NCI-H1105 (cell line): ENCODE measurements at regions not wholly inside any gene's neighbourhood (a gene's known extent, or its start where the extent isn't known, plus 50 kb on each side); places are given as distances from the start of the nearest gene placed in this dataset.

ENCODE experiments used
- DNase-seq: peaks from one replicate; lab custom pipeline; 2025; lab: John Stamatoyannopoulos, UW

DNA sequence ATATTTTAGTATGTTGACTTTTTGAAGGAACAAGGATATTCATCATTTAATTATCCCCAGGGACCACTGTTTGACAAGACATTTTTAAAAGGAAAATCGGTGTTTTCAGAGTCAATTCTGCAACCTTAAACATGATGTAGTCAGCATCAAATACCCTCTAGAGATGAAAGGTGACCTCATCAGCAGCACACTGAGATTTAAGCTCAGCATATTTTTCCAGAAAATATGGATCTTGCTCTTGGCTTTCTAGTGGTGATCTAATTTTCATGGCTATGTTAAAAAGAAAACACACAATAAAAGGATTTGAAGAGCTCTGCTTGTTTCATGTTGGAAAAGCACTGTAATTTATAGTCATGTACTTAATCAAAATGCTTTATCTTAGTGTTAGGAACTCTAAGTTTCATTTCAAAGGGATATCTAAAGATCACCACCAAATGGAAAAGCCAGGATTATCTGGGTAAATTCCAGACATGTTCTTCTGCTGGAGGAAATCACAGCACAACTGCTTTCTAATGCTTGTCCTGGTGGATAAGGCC lies 487.2 kb downstream of the ENC1 start:
- no peak for DNase-seq

DNA sequence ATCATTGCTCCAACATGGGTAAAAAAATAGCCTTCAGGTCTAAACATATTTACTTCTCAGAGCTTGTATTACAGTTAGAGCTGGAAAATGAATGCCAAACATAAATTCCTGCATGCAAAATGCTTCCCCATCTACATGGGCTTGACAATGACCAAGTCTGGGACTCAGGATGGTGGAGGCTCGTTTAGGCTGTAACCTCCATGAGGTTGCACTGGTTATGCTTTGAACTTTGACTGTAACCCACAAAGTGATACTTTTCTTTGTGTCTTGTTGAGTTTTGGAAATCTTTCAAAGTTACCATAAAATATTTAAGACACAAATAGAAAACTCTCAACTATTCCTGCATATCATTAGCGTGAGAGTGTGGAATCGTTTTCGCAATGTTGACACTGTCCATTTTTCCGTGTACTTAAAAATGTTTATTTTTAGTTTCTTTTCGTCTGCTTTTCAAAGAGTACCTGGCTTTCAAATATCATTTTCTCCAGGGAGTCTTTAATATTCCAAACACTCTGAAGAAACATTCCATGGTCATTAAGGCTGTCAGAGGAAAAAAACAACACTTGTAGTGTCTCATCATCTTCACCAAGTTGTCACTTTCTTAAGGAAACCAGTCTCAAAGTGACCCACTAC lies 487.8 kb downstream of the ENC1 start:
- DNase-seq, result no peak

DNA sequence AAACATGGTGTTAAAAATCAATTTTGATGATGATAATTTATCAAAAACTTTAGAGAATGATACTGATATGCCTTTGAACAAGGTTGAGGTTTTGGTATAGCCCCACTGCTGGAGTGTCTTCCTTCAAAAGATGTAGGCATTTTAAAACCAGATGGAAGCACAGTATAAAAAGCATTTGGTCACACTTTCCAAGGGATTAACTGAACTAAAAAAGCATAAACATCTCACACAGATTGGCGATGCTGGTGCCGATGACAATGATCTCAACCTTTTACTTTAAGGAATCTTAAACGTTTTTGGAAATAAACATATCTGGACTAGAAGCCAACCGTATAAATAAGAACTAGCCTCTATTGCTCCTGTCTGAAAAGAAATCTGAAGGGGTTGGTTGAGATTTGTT lies 488.4 kb downstream of the ENC1 start:
- DNase-seq, result no peak

DNA sequence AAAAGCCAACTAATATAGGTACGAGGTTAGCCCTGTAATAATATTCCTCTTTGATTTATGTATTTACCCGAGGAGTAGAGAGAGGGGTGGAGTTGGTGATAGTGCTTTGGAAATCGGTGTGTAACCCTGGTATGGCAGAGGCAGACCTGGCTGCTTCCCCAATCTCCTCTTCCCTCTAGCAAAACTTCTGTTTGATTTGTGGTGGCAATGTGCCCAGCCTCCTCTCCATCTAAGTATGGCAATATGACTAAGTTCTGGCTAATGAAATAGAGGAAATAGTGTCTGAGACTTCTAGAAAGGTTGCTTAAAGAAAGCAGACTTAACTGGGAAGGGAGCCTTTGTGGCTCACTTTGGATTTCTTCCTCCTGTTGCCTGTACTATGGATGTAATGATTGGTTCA lies 491.1 kb downstream of the ENC1 start:
- no peak for DNase-seq

DNA sequence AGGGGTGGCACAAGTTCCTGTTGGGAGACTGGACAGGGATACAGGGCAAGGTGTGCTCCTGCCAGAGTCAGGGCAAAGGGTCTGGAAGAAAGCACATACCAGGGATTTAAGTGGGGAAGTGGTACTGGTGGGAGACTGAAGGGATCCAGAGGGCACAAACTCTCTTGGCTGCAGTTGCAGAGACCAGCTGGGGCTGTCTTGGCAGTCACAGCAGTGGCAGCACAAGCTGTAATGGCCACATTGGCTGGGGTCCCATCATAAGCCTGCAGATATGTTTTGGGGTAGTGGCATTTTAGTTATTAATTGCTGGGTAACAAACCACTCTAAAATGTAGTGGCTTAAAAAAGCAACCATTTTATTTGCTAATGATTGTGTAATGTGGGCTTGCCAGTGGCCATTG lies 492.2 kb downstream of the ENC1 start:
- no peak for DNase-seq

DNA sequence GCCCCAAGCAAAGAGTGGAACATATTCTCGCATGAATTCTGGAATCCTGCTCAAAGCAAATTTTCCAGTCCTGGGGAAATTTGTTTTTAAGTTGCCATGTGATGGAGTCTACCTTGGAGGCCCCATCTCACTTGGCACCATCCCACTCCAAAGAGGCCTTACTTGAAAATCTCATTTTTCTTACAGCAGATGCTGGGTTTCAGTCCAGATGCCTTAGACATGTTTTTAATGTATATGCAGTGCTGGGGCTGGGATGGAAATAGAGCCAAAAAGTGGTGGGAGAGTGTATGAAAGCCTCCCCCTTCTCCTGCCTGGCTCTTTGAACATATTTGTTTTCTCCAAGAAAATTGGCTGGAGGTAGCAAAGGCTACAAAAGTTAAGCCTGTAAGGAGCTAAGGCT lies 493.7 kb downstream of the ENC1 start:
- DNase-seq, result no peak

DNA sequence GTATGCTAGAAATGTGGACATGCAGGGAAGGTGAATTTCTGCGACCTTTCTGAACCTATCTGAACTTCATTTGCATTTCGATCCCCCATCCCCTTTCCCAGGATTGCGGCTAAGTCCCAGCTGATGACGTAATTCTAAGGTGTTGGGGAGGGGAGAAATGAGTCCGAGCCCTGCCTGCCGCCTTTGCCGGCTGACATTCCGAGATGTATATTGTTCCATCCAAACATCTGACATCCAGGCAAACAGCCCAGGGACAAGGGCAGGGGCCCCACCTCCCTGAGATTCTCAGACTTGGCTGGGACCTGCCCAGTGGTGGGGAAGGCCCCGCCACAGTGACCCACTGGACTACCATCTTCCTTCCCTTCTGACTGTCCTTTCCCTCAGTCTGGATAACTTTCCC lies 494.6 kb downstream of the ENC1 start:
- DNase-seq, result no peak

DNA sequence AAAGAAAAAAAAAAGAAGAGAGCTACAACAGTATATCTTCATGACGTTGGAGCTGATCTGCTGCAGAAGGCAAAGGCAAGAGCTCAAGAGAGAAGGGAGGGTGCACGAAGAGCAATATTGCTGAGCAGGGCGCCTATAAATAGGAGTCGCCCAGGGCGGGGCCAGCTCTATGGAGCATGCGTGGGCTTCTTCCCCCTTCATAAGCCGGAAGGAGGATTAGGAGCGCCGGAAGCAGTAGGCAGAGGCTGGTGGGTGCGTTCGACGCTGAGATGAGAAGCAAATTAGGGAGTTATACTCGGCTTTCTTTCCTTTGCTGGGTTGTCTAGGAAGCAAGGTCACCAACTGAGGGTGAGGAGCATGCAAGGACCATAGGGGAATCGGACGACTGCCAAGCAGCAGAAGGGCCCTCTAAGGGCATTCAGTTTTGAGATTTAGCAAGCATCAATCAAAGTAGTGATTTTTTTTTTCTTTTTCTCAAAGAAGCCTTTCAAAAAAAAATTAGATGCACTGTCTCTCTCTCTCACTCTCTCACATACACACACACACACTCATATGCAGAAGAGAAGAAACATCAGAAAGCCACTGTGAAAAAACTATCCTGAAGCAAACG lies 496.7 kb downstream of the ENC1 start:
- no peak for DNase-seq

DNA sequence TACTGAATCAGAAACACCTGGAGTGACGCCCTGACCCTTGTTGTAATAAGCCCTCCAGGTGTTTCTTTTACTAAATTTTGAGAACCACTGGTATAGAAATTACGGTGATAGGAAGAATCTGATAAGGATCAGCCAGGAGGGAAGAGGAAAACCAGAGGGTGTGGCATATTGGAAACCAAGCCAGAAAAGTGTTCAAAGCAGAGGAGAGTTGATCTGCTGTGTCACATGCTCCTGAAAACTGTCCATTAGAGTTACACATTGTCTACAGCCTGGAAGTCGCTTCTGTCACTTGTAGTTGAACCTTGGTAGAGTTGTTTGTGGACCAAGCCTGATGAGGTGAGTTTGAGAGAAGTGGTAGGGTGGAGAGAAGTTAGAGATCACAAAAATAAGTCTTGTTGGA lies 497.4 kb downstream of the ENC1 start:
- no peak for DNase-seq

DNA sequence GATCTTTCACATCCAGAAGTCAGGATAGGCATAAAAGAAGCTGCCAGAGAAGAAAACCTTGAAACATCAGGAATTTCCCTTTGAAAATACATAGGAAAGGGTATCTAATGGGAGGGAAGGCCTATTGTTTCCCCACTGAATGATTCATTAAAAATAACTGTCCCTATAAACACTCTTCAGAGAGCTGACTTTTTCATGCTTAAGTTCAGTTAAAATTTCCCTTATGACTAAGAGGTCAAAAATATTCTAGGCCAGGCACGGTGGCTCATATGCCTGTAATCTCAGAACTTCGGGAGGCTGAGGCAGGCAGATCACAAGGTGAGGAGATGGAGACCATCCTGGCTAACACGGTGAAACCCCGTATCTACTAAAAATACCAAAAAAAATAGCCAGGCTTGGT lies 499.5 kb downstream of the ENC1 start:
- no peak for DNase-seq

DNA sequence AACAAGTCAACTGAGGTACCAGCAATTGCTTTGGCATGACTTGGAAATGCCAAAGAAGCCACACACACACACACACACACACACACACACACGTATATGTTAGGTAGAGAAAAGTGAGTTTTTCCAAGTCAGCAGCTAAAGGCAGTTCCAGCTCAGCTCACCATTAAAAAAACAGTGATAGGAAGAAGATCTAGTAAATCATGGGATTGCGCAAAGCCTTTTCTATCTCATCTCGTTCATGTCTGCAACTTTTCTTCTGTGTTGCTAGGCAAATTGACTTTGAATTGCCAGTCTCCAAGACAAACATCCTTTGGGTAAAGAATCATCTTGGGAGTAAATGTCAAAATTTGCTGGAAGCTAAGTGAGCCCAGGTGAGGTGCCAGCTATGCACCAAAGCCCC lies 500.1 kb downstream of the ENC1 start:
- no peak for DNase-seq

DNA sequence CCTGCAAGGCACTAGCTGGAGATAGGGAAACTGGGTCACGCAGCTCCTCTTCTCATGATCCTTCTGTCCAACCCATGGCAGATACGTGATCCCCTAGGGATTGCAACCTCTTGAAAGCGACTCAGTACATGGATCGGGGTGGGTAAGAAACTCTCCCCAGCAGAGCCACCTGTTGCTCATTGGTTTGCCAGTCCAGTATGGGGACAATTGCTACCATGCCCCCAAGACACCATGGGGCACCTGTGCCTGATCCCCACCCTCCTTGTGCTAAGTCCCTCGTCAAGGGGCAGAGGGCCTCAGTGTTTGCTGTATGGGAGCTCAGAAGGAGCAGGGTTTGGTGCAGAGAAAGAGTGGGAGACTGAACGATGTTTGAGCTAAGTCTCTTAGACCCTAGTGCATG lies 500.9 kb downstream of the ENC1 start:
- DNase-seq, result no peak

DNA sequence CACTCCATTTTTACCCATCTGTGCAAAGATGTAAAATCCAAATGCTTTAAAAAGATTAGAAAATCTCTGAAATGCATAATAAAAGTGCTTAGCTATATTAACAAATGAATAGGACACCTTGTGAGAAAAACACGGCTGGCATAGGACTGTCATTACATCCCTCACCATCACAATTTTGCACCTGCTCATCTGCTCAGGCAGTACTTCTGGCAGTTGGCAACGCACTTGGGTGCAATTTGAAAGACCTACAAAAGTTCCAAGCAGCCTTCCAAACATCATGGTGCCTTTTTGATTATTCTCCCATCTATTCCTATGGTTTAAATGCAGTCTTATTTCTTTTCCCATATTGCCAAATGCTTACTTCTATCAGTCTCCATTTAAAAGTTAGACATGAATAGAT lies 501.8 kb downstream of the ENC1 start:
- DNase-seq, result no peak

DNA sequence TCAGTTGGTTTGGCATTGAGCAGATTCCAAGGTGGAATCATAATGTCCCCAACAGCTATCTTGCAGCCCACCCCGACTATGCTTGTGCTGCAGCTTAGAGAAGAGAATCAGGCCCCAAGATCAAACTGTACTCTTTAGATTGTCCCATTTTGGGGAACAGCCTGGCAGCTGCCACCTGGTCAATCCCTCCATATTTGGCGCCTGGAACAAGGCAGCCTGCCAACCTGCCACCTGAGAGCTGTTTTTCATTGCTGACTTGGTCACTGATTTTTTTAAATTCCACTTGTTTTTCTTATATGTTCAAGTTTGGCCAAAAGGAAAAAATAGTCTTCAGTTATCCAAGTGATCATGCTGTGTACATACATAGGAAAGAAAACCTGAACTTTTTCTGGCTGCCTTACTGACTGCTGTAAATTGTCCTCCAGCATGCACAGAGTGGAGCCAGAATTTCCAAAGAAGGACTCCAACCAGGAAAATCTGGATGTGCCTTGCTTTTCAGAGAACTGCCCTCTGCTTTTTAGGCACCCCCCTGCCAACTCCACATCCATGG lies 504.2 kb downstream of the ENC1 start:
- peak; percentile 16 for DNase-seq

DNA sequence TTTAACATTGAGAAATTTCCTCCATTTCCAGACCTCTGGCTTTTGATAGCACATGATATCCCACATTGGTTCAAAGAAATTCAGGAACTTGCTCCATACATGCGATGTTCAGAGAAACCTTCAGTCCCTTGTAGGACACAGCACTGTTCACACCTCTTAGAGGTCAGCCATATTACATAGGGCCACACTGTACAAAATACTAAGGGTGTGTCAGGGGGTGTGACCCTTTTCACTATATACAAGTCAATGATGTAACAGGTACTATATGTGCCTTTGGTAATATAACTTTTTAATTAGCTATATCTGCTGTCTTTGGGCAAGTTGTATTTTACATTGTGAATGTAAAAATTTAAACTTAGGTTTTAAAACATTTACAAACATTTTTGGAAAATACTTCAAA lies 505.5 kb downstream of the ENC1 start:
- DNase-seq, result no peak

DNA sequence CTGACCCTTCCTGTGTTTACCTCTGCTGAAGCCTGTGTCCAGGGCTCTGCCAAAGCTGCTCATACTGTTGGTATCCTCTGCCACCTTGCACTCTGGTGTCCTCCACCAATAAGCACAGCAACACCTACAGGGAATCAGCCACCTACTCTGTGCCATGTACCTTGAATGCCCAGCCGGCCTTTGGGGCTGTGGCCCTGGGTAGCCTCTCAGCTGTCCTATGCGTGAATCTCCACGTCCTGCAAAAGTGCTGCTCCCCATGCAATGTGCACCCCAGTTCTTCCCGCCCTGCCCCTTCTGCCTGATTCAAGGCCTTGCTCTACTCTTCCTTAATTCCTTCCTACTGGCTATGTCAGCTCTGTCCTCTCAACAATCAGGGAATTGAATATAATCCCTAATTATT lies 506.5 kb downstream of the ARHGEF28 start:
- no peak for DNase-seq

DNA sequence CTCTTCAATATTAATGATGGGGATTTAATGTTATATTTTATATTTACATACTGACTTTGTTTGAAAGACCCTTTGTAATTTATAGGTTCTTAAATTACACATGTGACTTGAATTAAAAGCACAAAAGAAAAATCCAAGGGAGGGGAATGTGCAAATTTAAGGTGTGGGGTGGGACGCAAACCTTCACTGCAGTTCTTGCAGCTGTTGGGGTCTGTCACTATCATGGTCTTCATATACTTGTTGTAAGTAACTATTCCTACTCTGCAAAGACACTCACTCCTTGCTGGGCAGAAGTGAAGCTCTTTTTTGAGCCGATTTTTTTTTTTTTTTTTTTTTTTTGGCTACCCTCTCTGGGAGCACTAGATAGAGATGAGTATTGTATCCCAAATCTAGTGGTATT lies 505.3 kb downstream of the ARHGEF28 start:
- no peak for DNase-seq

DNA sequence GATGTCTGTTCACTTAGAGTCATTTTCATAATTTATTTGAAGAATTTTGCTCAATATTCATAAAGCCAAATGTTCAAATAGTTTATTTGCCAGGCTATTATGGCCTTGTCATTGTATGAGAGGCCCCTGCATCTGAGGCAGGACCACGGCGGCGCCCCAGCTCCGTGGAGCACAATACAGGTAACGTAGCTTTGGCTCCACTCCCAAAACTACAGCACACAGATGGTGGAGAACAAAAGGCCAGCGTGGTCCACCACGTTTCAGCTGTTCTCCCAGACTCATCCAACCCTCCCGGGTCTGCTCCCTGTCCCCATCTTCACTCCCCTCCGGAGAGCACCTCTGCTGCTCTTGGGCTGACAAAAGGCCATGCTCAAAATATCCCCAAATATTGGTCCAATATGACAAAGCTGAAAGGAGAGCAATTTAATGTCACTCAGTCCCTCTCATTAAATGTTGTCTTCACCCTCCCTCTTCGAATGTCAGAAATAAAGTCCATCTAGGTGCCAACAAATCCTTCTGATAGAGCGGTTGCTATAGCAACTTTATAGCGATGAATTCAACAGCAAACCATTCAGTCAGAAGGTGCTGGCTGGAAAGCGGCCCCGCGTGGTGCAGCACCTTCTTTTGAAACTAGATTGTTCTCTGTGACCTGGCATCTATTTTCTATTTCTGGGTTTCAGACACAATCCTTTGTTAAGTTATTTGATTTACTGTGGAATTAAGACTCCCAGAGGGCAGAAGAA lies 504.3 kb downstream of the ARHGEF28 start:
- DNase-seq, result peak; percentile 85

DNA sequence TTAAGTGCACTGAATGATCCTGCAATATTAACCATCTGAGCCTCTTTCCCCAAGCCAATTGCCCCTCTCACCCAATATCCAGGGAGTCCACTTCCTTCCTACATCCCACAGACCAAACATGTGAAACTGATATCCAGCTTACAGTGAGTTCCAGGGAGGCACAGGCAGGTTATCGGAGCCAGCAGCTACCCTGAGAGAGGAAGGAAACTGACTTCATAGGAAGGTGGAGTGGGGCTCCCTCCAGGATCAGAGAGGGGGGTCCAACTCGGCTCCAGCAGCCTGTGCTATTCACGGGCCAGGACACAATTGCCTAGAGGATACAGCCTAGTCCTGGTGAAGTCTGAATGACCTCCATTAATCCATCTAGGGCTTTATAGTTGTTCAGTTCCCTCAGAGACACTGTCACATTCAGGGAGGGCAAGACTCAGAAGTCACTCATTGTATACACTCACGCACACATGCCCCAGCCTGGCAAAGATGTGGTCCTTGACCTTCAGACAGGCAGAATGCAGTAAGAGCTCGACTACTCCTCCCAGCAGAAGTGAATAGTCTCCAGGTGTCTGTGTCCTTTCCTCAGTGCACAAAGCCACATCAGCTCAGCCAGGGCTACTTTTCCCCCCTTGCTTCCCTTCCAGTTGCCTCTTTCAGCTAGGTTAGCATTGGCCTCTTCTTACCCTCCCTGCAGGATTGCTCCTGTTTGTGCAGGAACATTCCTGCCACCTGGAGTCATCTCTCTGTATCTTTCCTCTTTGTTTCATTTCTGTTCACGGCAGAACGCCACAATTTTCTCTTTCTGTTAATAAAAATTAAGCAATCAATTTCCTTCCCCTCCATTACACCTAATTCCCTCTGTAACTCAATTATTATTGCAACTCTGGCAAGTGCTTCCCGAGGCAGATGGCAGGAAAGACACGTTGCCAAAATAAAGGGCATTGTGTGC lies 501.7 kb downstream of the ARHGEF28 start:
- DNase-seq, result peak; percentile 48

DNA sequence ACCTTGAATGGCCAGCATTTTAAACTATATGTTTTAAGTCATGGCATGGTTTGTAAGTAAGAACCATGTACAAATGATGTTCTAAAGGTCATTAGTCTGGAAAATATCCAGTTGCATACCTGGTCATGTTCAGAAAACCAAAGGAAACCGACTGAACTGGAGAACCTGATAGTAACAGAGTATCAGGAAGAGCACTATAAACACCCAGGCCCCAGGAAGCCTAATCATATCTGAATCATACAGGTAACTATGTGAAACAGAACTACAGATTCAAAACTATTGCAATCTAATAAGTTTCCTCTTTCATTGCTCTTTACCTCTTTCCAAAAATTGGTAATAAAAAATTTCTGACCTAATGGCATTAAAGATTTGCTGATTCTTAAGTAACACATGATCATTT lies 500.3 kb downstream of the ARHGEF28 start:
- no peak for DNase-seq

DNA sequence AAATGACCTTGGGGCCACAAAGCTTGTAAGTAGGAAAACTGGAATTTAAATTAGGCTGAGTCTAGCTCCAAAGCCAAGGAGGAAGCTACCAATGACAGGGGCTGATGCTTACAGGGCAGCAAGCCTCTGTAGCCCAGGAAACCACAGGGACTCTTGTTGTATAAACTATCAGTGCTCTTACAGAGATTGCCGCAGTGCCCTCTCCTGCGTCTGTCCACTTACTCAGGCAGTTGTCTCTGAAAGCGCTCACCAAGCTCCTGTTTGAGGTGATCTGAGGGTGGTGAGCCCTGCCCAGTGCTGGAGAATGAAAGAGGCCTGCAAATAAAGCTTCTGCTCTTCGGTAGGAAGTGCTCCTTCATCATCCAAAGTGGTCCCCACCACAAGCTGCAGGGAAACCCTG lies 498.8 kb downstream of the ARHGEF28 start:
- DNase-seq, result no peak

DNA sequence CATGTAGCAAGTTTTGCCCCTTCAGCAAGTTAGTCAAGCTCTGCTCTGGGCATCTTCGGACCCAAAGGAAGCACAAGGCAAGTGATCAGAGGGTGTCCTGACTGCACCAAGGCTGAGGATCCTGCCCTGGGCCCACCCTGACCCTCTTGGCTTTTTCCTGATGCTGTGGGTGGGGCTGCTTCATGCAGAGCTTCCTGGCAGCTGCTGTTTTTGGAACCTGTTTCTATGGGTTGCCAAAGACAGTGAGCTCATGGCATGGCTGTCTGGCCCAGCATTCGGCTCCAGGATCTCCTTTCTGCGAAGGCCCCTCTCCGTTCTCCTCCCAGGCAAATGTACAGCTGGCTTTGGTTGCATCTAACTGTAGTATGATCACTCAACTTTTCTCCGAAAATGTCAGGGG lies 497.9 kb downstream of the ARHGEF28 start:
- DNase-seq, result no peak
